Caco-2 (cell line): ENCODE measurements at regions not wholly inside any gene's neighbourhood (a gene's known extent, or its start where the extent isn't known, plus 50 kb on each side); places are given as distances from the start of the nearest gene placed in this dataset.

Experiments used
- BruUV-seq: library from RNA; stranded (reverse); fragments of 400-500 nt; replicated peaks from 2 replicates; lab custom pipeline; 2021; lab: Mats Ljungman, UMichigan
- CTCF ChIA-PET: fragments of 300-600 bp; sonication (Branson Sonifier 250); formaldehyde crosslinking; loops from one replicate; lab custom pipeline; 2022; ENCODE audit warnings: antibody characterized with exemption; lab: Charles Lee
- POLR2A ChIA-PET: fragments of 300-600 bp; sonication (Branson Sonifier 250); formaldehyde crosslinking; loops from one replicate; lab custom pipeline; 2022; ENCODE audit warnings: antibody characterized with exemption; lab: Charles Lee
- DNase-seq, 2 experiments: peaks; one replicate each; pipeline versions ENCODE4 v3.0.0 to v3.0.0-alpha.2; 2020 to 2022
- H3K27me3 ChIP-seq: replicated peaks from 2 replicates; pipeline ENCODE4 v1.6.0; 2011; ENCODE audit warnings: low read length; ENCODE audit not compliant: control insufficient read depth, insufficient read depth
- H3K36me3 ChIP-seq: 2 replicates; pipeline ENCODE4 v1.5.1; 2011; ENCODE audit warnings: low read length; ENCODE audit not compliant: control insufficient read depth, insufficient read depth
- H3K4me1 ChIP-seq: fragments of 250-450 bp; sonication (Bioruptor Pico); 2 replicates; pipeline ENCODE4 v1.5.1; 2020; ENCODE audit warnings: mild to moderate bottlenecking
- H3K4me3 ChIP-seq: 2 replicates; pipeline ENCODE4 v1.5.1; 2011; ENCODE audit warnings: low read depth, mild to moderate bottlenecking, control low read depth, low read length
- H3K9me3 ChIP-seq: fragments of 250-450 bp; sonication (Bioruptor Pico); 2 replicates; pipeline ENCODE4 v1.5.1; 2020; ENCODE audit warnings: mild to moderate bottlenecking, moderate library complexity
- H3K27ac Mint-ChIP-seq: one replicate; pipeline ENCODE4 v1.8.0; 2022; ENCODE audit warnings: mixed read lengths; ENCODE audit not compliant: unreplicated experiment
- H3K27me3 Mint-ChIP-seq: one replicate; pipeline ENCODE4 v1.8.0; 2022; ENCODE audit warnings: mixed read lengths; ENCODE audit not compliant: insufficient read depth, unreplicated experiment
- H3K36me3 Mint-ChIP-seq: one replicate; pipeline ENCODE4 v1.8.0; 2022; ENCODE audit warnings: mild to moderate bottlenecking, mixed read lengths; ENCODE audit not compliant: insufficient read depth, unreplicated experiment
- H3K4me1 Mint-ChIP-seq: one replicate; pipeline ENCODE4 v1.8.0; 2022; ENCODE audit warnings: low read depth, mixed read lengths; ENCODE audit not compliant: unreplicated experiment
- H3K4me3 Mint-ChIP-seq: one replicate; pipeline ENCODE4 v1.8.0; 2022; ENCODE audit warnings: mild to moderate bottlenecking, moderate library complexity, mixed read lengths; ENCODE audit not compliant: unreplicated experiment
- H3K9me3 Mint-ChIP-seq: one replicate; pipeline ENCODE4 v1.8.0; 2022; ENCODE audit warnings: mixed read lengths; ENCODE audit not compliant: unreplicated experiment
- intact Hi-C: fragments of 100-400 bp; cut with micrococcal nuclease; formaldehyde crosslinking; loops from one replicate; pipeline ENCODE4 v1.10.0; 2022; ENCODE audit not compliant: unreplicated experiment
- TF ChIP-seq, protein P1 (sequence below), 2 experiments: fragments of 200-600 bp in 1 of 2; IDR thresholded peaks; 1 replicate in 1 of 2; 2 replicates in 1 of 2; pipeline versions ENCODE4 v1.5.1 to v1.8.0; 2011 to 2022; ENCODE audit warnings: antibody characterized with exemption in 1 of 2, control low read depth in 1 of 2, inconsistent platforms in 1 of 2, low read depth in 1 of 2, low read length in 1 of 2, mild to moderate bottlenecking in 1 of 2, moderate library complexity in 1 of 2; ENCODE audit not compliant: insufficient read depth in 1 of 2, severe bottlenecking in 1 of 2, unreplicated experiment in 1 of 2

DNA sequence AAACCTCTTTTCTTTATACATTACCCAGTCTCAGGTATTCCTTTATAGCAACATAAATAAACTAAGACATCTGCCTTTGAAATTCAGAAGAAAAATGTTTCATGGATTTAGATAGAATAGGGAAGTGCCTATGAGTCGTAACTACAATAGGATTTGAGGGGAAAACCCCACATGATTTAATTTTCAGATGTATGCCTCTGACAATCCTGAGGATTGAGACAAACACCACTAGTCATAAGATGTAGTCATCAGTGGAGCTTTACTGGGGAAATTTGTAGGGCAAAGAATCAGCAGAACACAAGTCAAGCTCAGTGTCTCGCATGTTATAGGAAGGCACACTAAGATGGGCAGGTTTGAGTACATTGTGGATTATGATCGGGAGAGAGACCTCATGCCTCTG, 566.4 kb downstream of the BMP2 start:
- TF ChIP-seq, protein P1, sequence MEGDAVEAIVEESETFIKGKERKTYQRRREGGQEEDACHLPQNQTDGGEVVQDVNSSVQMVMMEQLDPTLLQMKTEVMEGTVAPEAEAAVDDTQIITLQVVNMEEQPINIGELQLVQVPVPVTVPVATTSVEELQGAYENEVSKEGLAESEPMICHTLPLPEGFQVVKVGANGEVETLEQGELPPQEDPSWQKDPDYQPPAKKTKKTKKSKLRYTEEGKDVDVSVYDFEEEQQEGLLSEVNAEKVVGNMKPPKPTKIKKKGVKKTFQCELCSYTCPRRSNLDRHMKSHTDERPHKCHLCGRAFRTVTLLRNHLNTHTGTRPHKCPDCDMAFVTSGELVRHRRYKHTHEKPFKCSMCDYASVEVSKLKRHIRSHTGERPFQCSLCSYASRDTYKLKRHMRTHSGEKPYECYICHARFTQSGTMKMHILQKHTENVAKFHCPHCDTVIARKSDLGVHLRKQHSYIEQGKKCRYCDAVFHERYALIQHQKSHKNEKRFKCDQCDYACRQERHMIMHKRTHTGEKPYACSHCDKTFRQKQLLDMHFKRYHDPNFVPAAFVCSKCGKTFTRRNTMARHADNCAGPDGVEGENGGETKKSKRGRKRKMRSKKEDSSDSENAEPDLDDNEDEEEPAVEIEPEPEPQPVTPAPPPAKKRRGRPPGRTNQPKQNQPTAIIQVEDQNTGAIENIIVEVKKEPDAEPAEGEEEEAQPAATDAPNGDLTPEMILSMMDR (IDR thresholded peaks at IDR 0.05; ENCODE audit: insufficient read depth in 1 of 2, low read depth in 1 of 2, low read length in 1 of 2, severe bottlenecking in 1 of 2, unreplicated experiment in 1 of 2) = no peak
- DNase-seq = no peak
- Histone ChIP-seq H3K36me3 (no peaks in the 10 kb centered on the region), H3K4me3 (no peak overlapping the region), H3K9me3 (no peaks in the 10 kb centered on the region), H3K27me3 (no peaks in the 10 kb centered on the region), H3K4me1 (no peaks in the 10 kb centered on the region)
- H3K27ac Mint-ChIP-seq = no peak overlapping the region
- no peaks in the 10 kb centered on the region for H3K4me1 Mint-ChIP-seq
- intact Hi-C loops = no loop called here
- no peaks in the 10 kb centered on the region for H3K27me3 Mint-ChIP-seq
- H3K9me3 Mint-ChIP-seq = no peaks in the 10 kb centered on the region
- H3K36me3 Mint-ChIP-seq = no peaks in the 10 kb centered on the region
- H3K4me3 Mint-ChIP-seq = no peak overlapping the region
- ChIA-PET CTCF (no interaction called here), POLR2A (no interaction called here)
- no TSS peak for BruUV-seq

DNA sequence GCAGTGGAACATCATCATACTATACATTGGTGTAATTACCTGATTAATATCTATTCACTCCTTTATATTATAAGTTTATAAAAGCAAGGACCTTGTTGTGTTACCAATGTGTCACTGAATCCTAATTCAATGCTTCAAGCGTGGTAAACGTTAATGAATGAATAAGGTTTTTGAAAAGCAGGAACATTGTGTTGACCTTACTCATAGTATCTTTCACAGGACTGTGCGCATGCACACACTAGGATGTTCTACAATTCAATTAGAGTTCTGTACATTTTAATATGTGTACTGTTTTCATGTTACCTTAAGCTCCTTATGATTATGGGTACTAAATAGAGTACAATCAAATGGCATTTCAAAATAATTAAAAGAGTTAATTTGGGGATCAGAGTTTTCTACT, 578.5 kb downstream of the BMP2 start:
- H3K4me3 Mint-ChIP-seq = no peak overlapping the region
- H3K4me3 ChIP-seq = no peak overlapping the region
- intact Hi-C loops = loop anchor here (5.0 kb wide), 1 partner anchor 51 kb away; no protein-coding TSS in a partner anchor
- no peak overlapping the region for H3K27ac Mint-ChIP-seq
- H3K4me1 Mint-ChIP-seq = no peaks in the 10 kb centered on the region
- no peak for DNase-seq
- H3K9me3 ChIP-seq = no peaks in the 10 kb centered on the region
- no peaks in the 10 kb centered on the region for H3K36me3 Mint-ChIP-seq
- H3K27me3 Mint-ChIP-seq = peaks cover 10% of the 10 kb centered on the region
- ChIA-PET CTCF (no interaction called here), POLR2A (no interaction called here)
- H3K4me1 ChIP-seq = no peaks in the 10 kb centered on the region
- BruUV-seq = no TSS peak
- no peaks in the 10 kb centered on the region for H3K36me3 ChIP-seq
- TF ChIP-seq, protein P1 (IDR thresholded peaks at IDR 0.05; ENCODE audit: insufficient read depth in 1 of 2, low read depth in 1 of 2, low read length in 1 of 2, severe bottlenecking in 1 of 2, unreplicated experiment in 1 of 2) = no peak
- no peaks in the 10 kb centered on the region for H3K27me3 ChIP-seq
- H3K9me3 Mint-ChIP-seq = peaks cover 10% of the 10 kb centered on the region

DNA sequence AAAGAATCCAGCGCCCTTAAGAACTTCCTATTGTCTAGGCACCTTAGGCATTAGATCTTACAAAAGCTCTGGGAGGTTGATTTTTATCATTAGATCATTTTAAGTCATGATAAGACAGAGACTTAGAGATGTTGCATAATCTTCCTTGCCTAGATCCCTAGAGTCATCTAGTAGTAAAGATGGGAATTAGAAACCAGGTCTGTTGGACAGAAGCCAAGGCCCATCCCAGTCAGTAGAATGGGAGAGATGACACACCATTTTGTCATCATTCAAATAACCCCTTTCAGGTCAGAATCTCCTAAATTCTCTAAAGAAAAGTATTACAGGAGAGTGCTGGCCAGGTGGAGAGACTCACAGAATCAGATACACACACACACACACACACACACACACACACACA, 579.1 kb downstream of the BMP2 start:
- H3K9me3 Mint-ChIP-seq = peaks cover 10% of the 10 kb centered on the region
- CTCF ChIA-PET = no interaction called here

More for the DNA sequence above, 579.1 kb downstream of the BMP2 start:
- H3K36me3 ChIP-seq = no peaks in the 10 kb centered on the region
- Mint-ChIP-seq H3K36me3 (no peaks in the 10 kb centered on the region), H3K4me1 (no peaks in the 10 kb centered on the region), H3K27me3 (peaks cover 11% of the 10 kb centered on the region), H3K27ac (no peak overlapping the region), H3K4me3 (no peak overlapping the region)
- TF ChIP-seq, protein P1 (IDR thresholded peaks at IDR 0.05; ENCODE audit: insufficient read depth in 1 of 2, low read depth in 1 of 2, low read length in 1 of 2, severe bottlenecking in 1 of 2, unreplicated experiment in 1 of 2) = no peak
- no peak overlapping the region for H3K4me3 ChIP-seq
- H3K27me3 ChIP-seq = no peaks in the 10 kb centered on the region; the same call in 1 of the 2 replicates
- no TSS peak for BruUV-seq
- intact Hi-C loops = loop anchor here (5.0 kb wide), 1 partner anchor 51 kb away; no protein-coding TSS in a partner anchor
- no peaks in the 10 kb centered on the region for H3K9me3 ChIP-seq
- POLR2A ChIA-PET = no interaction called here
- no peaks in the 10 kb centered on the region for H3K4me1 ChIP-seq
- no peak for DNase-seq
